Tibial artery (tissue), 4 donors: ENCODE measurements at regions not wholly inside any gene's neighbourhood (a gene's known extent, or its start where the extent isn't known, plus 50 kb on each side); places are given as distances from the start of the nearest gene placed in this dataset.
"Not testable (repeated sequence)": the region's sequence is repeated elsewhere in the genome, so short reads cannot be mapped to it uniquely, and the experiment has no call there.

Experiments used
- DNase-seq, 2 donors: peaks; one replicate each; pipeline ENCODE4 v3.0.0-alpha.2; 2019
- H3K27ac ChIP-seq, 2 donors: fragments of 200-600 bp; sonication (generic) in 1 of 2; 1 replicate in 1 of 2; 2 replicates in 1 of 2; pipeline ENCODE4 v1.5.1; 2018 to 2019; ENCODE audit warnings: mild to moderate bottlenecking in 1 of 2
- H3K27me3 ChIP-seq, 2 donors: fragments of 200-600 bp; sonication (generic) in 1 of 2; one replicate each; pipeline versions ENCODE4 v1.5.1 to v1.6.0; 2016 to 2019
- H3K36me3 ChIP-seq, 3 donors: fragments of 200-600 bp; sonication (generic) in 2 of 3; one replicate each; pipeline ENCODE4 v1.5.1; 2016 to 2019; ENCODE audit warnings: mild to moderate bottlenecking in 2 of 3
- H3K4me1 ChIP-seq, 4 donors: fragments of 200-600 bp; sonication (generic) in 2 of 4; 1 replicate in 3 of 4; 2 replicates in 1 of 4; pipeline ENCODE4 v1.5.1; 2016 to 2019
- H3K4me3 ChIP-seq, 2 donors: fragments of 200-600 bp; sonication (generic) in 1 of 2; 1 replicate in 1 of 2; 2 replicates in 1 of 2; pipeline ENCODE4 v1.5.1; 2018 to 2019; ENCODE audit warnings: mild to moderate bottlenecking in 2 of 2
- H3K9me3 ChIP-seq, 3 donors: fragments of 200-600 bp; sonication (generic) in 1 of 3; one replicate each; pipeline ENCODE4 v1.5.1; 2016 to 2019
- CTCF ChIP-seq, 2 experiments: fragments of 200-600 bp in 1 of 2; fragments of 450-650 bp in 1 of 2; IDR thresholded peaks; one replicate each; pipeline ENCODE4 v1.5.1; 2017 to 2019; ENCODE audit warnings: antibody characterized with exemption in 2 of 2, mild to moderate bottlenecking in 1 of 2, moderate library complexity in 1 of 2
- intact Hi-C: fragments of 100-400 bp; cut with DNase I; formaldehyde crosslinking; loops from one replicate; pipeline ENCODE4 v1.15.0; 2023; ENCODE audit warnings: low total_unique reads

- H3K4me1 ChIP-seq: peaks cover 0 to 43% (median 25%) of the 10 kb centered on the region in 4 donors
- DNase-seq: peak; percentile 34 to 67
- not testable (repeated sequence) for H3K27ac ChIP-seq
Measured at GRCh38 chr16:88262858-88263563, 119.7 kb upstream of the ZNF469 start.

GRCh38 chr16:88263681-88264287 lies 119.0 kb upstream of the ZNF469 start:
- H3K27me3 ChIP-seq, H3K9me3 ChIP-seq, intact Hi-C loops, H3K36me3 ChIP-seq, H3K4me3 ChIP-seq: not testable (repeated sequence)
- DNase-seq: peak in 1 of 2 donors; percentile 66
- H3K27ac ChIP-seq: peak overlapping the region in 1 of 2 donors; percentile 27
- peaks cover 0 to 43% (median 25%) of the 10 kb centered on the region in 4 donors for H3K4me1 ChIP-seq

More at GRCh38 chr16:88262858-88263563, 119.7 kb upstream of the ZNF469 start:
- H3K27me3 ChIP-seq, H3K9me3 ChIP-seq, H3K36me3 ChIP-seq, intact Hi-C loops, H3K4me3 ChIP-seq: not testable (repeated sequence)

GRCh38 chr16:88264641-88265285 lies 118.0 kb upstream of the ZNF469 start:
- Histone ChIP-seq H3K4me1 (peaks cover 0 to 43% (median 25%) of the 10 kb centered on the region in 4 donors), H3K27me3 (no peaks in the 10 kb centered on the region), H3K9me3 (no peaks in the 10 kb centered on the region), H3K4me3 (peak overlapping the region; percentile 19 to 30), H3K36me3 (no peaks in the 10 kb centered on the region), H3K27ac (peak overlapping the region; percentile 47 to 54)
- intact Hi-C loops: no loop called here
- peak; percentile 98 to 99 for DNase-seq
- TF ChIP-seq CTCF (IDR thresholded peaks at IDR 0.05): no peak

GRCh38 chr16:88265286-88265938 lies 117.3 kb upstream of the ZNF469 start:
- H3K36me3 ChIP-seq, H3K27me3 ChIP-seq, intact Hi-C loops, H3K4me3 ChIP-seq, H3K9me3 ChIP-seq: not testable (repeated sequence)
- H3K27ac ChIP-seq: peak overlapping the region; percentile 31 to 54
- peak in 1 of 2 donors; percentile 66 for DNase-seq
- H3K4me1 ChIP-seq: peaks cover 0 to 43% (median 25%) of the 10 kb centered on the region in 4 donors

- intact Hi-C loops, H3K4me3 ChIP-seq: not testable (repeated sequence)
- H3K27ac ChIP-seq: peak overlapping the region in 1 of 2 donors; percentile 54
Measured at GRCh38 chr16:88266036-88266435, 116.7 kb upstream of the ZNF469 start.

GRCh38 chr16:88266935-88267551 lies 115.7 kb upstream of the ZNF469 start:
- intact Hi-C loops, H3K4me3 ChIP-seq: not testable (repeated sequence)

More at GRCh38 chr16:88266036-88266435, 116.7 kb upstream of the ZNF469 start:
- not testable (repeated sequence) for H3K27me3 ChIP-seq, H3K36me3 ChIP-seq, DNase-seq, H3K9me3 ChIP-seq
- H3K4me1 ChIP-seq: peaks cover 0 to 43% (median 25%) of the 10 kb centered on the region in 4 donors

GRCh38 chr16:88268186-88268970 lies 114.4 kb upstream of the ZNF469 start:
- H3K4me1 ChIP-seq: peaks cover 0 to 30% (median 20%) of the 10 kb centered on the region in 4 donors
- H3K27ac ChIP-seq, H3K9me3 ChIP-seq, intact Hi-C loops, H3K4me3 ChIP-seq, H3K36me3 ChIP-seq, H3K27me3 ChIP-seq: not testable (repeated sequence)
- DNase-seq: peak in 1 of 2 donors; percentile 47

More at GRCh38 chr16:88266935-88267551, 115.7 kb upstream of the ZNF469 start:
- not testable (repeated sequence) for H3K36me3 ChIP-seq, H3K9me3 ChIP-seq, H3K27me3 ChIP-seq
- H3K27ac ChIP-seq: peak overlapping the region in 1 of 2 donors; percentile 17
- H3K4me1 ChIP-seq: peaks cover 0 to 39% (median 23%) of the 10 kb centered on the region in 4 donors
- DNase-seq: peak in 1 of 2 donors; percentile 66

- H3K27ac ChIP-seq, H3K36me3 ChIP-seq, H3K9me3 ChIP-seq, intact Hi-C loops, H3K27me3 ChIP-seq, H3K4me3 ChIP-seq: not testable (repeated sequence)
- DNase-seq: peak in 1 of 2 donors; percentile 54
- H3K4me1 ChIP-seq: peaks cover 0 to 18% (median 10%) of the 10 kb centered on the region in 4 donors
Measured at GRCh38 chr16:88270171-88270790, 112.5 kb upstream of the ZNF469 start.

- DNase-seq, H3K9me3 ChIP-seq, H3K27me3 ChIP-seq, H3K27ac ChIP-seq, H3K4me3 ChIP-seq, intact Hi-C loops, H3K36me3 ChIP-seq: not testable (repeated sequence)
- H3K4me1 ChIP-seq: peaks cover 0 to 10% (median 4%) of the 10 kb centered on the region in 4 donors
Measured at GRCh38 chr16:88271296-88271695, 111.5 kb upstream of the ZNF469 start.

- H3K27ac ChIP-seq, H3K36me3 ChIP-seq, H3K9me3 ChIP-seq, H3K4me1 ChIP-seq, DNase-seq, H3K4me3 ChIP-seq, intact Hi-C loops, H3K27me3 ChIP-seq: not testable (repeated sequence)
Measured at GRCh38 chr16:88271776-88272175, 111.0 kb upstream of the ZNF469 start.

- H3K27ac ChIP-seq, H3K36me3 ChIP-seq, H3K4me3 ChIP-seq, H3K9me3 ChIP-seq, H3K4me1 ChIP-seq, intact Hi-C loops, H3K27me3 ChIP-seq, DNase-seq: not testable (repeated sequence)
Measured at GRCh38 chr16:88272437-88272836, 110.3 kb upstream of the ZNF469 start.
